ENCODE measurements at regions not wholly inside any gene's neighbourhood (a gene's known extent, or its start where the extent isn't known, plus 50 kb on each side); places are given as distances from the start of the nearest gene placed in this dataset.

DNA sequence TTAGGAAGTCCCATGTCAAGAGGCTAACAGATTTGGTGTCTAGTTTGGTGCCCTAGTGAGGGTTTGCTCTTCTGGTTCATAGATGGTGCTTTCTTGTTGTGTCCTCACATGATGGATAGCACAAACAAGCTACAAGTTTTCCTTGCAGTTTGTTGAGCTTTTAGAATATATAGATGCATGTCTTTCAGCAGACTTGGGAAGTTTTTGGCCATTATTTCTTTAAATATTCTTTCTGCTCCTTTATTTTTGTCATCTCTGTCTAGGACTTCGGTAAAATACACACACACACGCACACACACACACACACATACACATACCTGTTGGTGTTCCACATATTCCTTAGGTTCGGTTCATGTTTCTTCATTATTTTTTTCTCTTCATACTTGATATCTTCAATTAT, 81.5 kb upstream of the TEX51 start:
- TF ChIP-seq, protein P1, sequence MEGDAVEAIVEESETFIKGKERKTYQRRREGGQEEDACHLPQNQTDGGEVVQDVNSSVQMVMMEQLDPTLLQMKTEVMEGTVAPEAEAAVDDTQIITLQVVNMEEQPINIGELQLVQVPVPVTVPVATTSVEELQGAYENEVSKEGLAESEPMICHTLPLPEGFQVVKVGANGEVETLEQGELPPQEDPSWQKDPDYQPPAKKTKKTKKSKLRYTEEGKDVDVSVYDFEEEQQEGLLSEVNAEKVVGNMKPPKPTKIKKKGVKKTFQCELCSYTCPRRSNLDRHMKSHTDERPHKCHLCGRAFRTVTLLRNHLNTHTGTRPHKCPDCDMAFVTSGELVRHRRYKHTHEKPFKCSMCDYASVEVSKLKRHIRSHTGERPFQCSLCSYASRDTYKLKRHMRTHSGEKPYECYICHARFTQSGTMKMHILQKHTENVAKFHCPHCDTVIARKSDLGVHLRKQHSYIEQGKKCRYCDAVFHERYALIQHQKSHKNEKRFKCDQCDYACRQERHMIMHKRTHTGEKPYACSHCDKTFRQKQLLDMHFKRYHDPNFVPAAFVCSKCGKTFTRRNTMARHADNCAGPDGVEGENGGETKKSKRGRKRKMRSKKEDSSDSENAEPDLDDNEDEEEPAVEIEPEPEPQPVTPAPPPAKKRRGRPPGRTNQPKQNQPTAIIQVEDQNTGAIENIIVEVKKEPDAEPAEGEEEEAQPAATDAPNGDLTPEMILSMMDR (IDR thresholded peaks at IDR 0.05), result no peak
- no peak for TF ChIP-seq POLR2A (IDR thresholded peaks at IDR 0.05)

Measured in right lobe of liver (tissue), 4 donors.